ENCODE measurements at regions not wholly inside any gene's neighbourhood (a gene's known extent, or its start where the extent isn't known, plus 50 kb on each side); places are given as distances from the start of the nearest gene placed in this dataset.
A peak's percentile ranks its signal among the peaks of the same experiment; 100 is the strongest.

DNA sequence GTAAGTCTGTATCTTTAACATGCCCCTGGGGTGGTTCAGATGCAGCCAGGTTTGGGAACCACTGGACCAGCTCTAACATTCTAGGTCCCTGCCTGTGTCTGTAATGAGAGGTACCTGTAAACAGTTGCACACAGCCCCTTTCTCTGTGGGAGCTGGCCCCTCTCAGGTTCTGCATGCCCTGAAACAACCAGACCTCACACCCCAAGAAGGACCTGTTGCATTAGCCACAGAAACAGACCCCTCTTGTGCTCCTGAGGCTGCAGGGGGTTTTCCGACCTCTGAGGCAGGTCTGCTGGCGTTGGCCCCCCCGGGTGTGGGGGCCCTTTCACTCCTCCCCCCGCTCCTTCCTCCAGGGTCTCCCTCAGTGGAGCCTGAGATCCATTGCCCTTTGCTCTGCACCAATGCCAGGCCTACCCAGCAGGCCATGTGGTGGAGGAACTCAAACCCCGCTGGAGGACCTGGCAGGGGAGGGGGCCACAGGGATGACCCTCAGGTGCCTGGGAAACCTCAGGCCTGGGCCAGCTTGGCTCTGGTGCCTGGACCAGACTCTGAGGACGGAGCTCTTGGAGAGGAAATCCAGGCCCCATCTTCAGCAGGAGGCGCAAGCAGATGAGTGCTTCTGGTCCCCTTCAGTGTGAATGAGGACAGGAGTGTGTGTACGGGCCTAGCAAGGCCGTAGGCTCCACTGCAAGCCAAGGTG, 61.4 kb upstream of the PJA1 start:
- DNase-seq (ENCODE audit: low read depth) = no peak

DNA sequence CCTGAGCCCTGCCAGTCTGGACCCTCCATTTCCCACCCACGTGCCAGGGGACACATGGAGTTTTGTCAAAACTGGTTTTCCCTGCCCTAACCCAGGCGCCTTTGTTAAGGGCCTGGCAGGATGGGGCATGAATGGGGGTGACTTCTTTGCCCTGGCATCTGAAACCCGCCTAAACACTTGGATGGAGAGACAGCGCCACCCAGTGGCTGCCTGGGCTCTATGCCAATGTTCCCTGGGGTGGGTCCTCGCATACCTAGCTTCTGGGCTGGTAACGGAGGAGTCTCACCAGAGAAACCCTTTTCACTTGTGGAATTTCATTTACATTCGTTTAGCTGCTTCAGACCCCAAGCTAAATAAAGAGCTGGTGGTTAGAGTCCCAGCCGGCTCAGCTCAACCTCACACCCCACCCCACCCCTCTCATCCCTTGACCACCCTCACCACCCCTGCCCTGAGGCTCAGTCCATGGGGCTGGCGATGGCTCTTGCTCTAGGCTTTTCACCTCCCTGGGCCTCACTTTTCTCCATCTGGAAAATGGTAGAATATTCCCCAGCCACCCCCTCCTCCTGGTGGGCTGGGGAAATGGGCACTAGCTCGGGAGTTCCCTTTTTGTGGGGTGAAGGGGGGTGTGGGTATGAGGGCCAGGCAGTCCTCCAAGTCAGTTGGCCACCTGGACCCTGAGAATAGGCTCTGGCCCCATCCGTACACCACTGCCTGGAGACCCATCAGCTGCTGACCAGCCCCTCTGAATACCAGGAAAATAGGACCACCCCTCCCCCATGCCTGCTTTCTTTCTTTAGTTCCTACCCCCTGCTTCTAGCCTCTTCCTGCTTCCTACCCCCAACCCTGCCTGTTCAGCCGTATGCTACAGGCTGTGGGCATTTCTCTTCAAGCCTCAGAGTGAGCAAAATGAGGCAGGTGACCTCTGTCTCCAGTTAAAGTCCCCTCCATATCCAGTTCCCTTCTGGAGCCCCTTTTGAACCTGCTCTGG, 57.1 kb upstream of the PJA1 start:
- DNase-seq (ENCODE audit: low read depth) = peak; percentile 57

DNA sequence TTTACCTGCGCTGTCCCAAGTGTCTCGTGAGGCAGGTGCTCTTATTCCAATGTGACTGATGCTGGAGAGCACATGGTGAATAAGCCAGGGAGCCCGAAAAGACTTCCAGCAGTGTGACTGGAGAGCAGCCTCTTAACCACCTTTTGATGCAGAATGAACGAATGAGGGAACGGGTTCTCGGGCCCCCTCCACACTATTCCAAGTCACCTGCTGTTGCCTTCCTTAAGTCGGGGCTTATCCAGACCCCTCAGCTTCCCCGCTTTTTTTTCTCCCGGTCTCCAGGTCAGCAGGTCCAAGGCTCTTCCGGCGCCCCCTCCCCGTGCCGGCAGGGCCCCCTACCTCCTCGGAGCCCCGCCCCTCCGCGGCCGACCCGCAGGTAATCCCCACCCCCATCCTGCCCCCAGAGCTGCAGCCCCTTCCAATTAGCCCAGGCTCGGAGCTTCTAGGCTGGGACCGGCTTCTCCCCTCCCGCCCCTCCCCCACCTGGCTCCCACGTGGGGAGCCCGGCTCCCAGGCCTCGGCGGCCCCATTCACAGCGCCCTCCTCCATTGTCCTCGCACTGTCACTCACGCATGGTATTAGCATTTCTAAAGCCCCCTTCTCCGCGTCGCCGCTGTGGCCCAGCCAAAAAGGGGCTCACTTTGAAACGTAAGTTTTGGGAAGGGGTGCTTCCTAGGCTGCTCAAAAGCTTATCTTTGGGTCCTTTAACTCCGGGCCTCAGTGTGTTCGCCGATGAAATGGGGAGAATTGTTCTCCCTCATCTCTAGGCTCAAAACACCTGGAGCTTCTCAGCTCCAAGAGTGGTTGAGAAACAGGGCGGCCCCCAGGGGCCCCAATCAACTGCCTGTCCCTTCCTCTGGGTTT, 56.2 kb upstream of the PJA1 start:
- no peak for DNase-seq (ENCODE audit: low read depth)

- DNase-seq (ENCODE audit: low read depth) = no peak
Observed at GRCh38 chrX:69218407-69218997, 53.2 kb upstream of the PJA1 start.

- no peak for DNase-seq (ENCODE audit: low read depth)
Observed at GRCh38 chrX:69216911-69217310, 51.7 kb upstream of the PJA1 start.

DNA sequence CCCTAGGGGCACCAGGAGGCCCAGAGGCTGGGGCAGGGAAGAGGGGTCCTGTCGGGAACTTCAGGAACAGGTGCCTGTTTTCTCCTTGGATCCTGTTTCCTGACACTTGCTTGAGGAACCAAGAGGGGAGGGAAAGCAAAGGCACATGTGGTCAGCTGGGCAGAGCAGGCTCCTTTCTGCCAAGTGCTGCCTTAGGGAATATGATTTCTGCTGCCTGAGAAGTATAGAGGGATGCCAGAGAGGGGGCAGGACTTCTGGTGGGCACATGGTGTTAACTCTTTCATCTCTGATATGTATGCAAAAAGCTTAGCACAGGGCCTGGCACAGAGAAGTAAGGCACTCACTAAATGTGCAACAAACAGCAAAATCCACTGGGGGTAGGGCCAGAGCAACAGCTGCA, 51.2 kb upstream of the PJA1 start:
- DNase-seq (ENCODE audit: low read depth) = no peak

- no peak for DNase-seq (ENCODE audit: low read depth)
Observed at GRCh38 chrX:69215161-69215875, 50.1 kb upstream of the PJA1 start.

Data from activated T-helper 1 cell treated with Interleukin-2 at 50 U/mL for 16 hours (primary cell).